ELR (cell line): ENCODE measurements at regions not wholly inside any gene's neighbourhood (a gene's known extent, or its start where the extent isn't known, plus 50 kb on each side); places are given as distances from the start of the nearest gene placed in this dataset.

Experiments used
- DNase-seq: peaks from one replicate; pipeline ENCODE4 v3.0.0-alpha.2; 2015; ENCODE audit warnings: low read depth

DNA sequence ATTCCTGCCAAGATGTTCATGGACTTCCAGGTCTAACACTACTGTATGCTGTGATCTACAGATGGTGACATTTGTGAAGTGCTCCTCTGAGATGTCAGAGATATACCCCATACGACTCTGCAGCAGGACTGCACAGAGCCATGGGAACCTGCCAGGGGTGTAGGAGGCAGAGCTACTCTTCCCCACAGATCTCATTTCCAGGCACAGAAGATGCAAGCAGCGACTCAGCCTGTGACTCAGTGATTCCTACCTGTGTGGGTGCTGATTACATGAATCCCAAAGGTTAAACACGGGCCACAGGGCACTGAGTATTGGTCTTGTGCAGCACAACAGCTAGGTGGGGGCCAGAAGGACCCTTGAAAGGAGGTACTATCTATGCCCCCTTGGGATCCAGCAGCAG is 137.0 kb upstream of the SOX9 start:
- DNase-seq, result no peak

DNA sequence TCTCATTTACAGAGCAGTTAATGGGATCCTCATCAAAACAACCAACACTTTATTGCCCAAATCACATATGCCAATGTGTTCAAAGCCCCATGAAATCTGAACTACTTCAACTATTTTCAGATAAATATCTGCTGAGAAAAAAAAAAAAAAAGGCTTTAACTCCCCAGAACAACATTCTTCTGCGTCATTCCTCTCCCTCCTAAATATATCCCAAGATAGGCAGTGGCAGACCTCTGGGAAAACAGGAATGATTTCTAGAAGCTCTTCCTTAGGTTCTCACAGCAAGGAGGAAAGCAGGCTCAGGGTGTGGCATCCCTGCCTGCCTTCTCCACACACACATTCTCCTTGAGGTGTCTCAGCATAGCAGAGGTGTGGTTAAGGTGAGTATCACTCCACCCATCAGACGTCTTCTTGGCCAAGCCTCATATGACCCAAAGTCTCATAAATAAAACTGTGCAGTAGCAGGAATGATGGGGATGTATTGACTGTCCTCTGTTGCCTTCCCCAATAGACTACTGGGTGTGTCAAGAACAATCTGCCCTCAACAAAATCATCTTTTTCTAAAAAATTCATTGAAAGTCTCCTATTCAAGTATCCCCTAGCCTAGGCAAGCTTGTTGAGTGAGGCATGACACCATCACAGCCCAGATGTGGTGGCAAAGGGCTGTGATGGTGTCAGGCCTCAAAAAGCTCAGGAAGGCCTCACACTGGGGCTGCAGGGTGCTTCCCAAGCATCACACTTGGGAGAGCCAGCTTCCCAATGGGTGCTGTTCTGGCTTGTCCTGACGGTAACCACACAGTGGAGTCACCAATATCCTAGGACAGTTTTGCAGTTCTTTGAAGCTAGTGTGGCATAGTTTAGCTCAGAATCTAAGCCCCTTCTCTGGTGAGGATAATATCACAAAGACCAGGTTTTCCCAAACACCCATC is 135.4 kb upstream of the SOX9 start:
- no peak for DNase-seq

DNA sequence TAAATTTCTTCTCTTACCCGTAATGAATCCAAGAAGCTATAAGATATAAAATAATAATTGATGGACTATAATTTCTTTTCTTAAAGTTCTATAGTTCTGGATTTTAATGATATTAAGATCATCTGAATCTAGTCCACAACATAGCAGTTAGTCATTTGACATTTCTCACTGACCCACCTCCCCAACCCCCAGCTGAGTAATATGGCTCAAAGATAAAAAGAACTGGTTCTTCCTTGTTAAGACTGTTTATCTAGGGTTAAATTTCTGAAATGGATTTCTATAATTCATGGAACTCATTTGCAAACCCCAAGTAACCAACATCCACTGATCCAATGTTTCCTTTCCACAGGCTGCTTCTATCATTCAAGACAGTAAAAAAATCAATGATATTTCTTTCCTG is 133.9 kb upstream of the SOX9 start:
- DNase-seq, result peak; percentile 29

DNA sequence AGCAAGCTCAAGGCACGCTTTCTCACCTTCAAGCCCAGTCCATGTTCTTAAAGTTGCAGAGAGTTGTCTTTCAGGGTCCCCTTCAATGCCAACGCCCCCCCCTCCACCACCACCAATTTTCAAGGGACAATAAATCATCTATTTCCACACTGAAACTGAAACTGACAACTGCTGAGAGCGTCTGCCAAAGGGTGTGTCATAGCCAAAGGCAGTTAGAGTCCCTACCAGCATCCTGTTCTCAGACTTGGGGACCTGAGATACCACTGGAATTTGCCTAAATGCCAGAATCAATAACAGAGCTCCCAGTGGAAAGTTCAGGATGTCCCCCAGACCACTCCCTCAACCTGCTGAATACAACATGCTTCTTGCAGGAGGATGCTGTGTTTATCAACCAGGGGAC is 133.2 kb upstream of the SOX9 start:
- peak; percentile 68 for DNase-seq

DNA sequence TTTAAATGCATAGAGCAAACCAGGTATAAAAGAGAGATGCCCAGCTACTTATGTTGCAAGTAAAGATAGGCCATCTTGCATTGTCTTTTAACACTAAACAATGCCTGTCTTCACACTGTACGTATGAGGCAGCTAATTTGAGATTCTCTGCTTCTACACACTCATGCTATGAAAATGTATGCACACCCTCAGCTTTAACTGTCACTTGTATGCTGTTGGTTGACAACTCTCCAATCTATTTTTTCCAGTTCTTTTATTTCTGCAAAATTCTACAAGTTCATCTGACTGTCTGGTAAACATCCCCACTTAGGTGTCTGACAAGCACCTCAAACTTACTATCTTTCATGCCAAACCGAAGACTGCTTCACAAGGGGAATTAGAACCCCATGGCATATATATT is 131.7 kb upstream of the SOX9 start:
- DNase-seq, result no peak

DNA sequence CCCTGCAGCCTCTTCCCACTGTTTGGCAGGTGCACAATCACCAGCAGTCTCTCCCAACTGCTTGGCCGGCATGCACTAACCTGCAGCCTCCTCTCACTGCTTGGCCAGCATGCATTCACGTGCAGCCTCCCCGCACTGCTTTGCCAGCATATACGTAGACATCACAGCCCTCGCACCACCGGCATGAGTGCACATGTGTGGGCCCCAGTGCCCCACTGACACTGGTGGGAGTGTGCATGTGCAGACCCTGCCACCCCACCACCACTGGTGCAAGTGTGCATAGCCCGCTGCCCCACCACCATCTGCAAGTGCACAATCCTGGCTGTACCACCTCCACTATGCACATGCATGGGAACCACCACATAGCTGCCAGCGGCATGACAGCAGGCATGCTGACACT is 127.5 kb upstream of the SOX9 start:
- no peak for DNase-seq

DNA sequence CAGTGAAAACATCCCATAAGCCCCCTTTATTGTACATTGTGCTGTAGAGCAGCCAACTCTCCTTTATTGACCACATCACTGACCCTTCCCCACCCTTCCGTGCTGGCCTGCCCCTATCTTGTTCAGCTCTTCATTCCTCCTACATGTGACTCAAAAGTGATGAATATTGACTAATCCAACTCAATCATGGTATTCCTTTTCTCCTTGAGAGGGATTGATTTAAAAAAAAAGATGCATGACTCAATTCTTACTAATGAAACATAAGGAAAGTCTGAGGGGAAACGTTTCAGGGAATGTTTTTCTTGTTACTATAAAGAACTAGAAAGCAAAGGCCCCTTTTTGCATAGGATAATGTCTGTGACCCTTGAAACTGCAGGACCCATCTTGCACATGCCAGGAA is 125.2 kb upstream of the SOX9 start:
- peak; percentile 94 for DNase-seq

DNA sequence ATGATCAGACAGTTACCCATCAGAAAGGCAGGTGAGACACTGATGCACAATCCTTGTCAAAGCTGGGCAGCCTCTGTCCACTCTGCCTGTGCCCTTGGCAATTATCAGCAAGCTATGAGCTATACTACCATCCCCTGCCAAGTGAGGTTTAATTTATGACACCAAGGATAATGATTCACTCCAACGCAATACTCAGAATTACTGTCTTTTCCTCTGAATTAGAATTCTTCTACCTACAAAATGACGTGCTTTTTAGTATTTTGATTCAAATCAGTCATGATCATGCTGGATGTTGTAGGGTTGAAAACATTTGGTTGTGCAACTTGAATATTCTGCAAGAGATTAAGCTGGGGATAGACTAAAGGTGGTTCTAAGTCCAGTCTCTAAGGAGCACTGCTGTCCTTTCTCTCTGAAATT is 116.8 kb upstream of the SOX9 start:
- peak; percentile 78 for DNase-seq

DNA sequence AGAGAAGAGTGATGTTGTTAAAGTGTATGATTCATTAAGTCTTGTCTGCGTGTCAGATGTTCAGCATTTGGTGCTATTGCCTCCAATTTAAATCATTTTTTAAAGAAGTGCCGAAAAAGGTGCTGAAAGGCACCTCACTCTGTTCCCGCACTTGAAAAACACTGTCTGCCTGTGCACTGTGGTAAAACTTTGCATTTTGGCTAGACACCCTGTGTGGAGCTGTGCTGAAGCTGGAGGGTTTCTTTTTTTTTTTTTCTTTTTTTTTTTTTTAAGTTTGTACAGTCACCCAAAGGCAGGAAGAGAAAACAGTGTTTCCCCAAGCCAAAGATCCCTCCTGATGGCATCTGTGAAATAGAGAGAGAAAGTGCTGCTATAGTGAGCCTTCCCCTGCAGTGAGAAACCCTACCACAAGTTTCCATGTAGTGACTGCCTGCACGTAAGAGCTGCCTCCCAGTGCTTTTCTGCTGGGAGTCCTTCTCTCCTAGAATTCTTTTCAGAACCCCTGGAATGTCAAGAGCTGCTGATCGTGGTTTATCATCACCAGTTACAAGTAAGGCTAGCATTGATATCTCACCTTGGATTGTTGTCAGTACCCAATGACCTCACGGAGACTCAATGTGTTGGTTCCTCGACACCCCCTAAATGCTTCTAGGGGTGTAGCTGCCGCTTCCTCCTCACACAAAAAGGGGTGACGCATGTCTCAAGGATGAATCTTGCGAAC is 116.0 kb upstream of the SOX9 start:
- peak; percentile 37 for DNase-seq

DNA sequence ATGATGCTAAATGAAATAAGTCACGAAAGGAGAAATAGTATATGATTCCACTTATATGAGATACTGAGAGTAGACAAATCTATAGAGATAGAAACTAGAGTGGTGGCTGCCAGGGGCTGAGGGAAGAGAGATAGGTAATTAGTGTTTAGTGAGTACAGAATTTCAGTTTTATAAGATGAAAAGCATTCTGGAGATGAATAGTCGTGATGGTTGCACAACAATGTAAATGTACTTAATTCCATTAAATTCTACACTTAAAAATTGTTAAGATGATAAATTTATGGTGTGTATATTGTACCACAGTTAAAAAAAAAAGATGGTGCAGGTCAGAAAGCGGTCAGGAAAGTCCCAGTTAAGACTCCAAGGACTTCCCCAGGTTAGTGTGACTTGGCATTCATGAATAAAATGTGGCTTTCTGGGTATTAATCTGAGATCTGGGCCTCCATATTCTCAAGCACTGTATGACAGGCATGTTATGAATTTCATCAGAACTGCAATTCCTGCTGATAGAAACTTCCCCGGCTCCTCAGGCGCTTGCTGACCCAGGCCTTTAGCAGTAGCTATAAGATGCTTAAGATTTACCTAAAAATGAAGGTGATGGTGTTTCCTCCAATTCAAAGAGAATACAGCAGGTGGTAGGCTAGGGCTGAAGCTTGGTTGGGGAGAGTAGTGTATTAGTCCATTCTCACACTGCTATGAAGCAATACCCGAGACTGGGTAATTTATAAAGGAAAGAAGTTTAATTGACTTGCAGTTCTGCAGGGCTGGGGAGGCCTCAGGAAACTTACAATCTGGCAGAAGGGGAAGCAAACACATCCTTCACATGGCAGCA is 115.3 kb upstream of the SOX9 start:
- DNase-seq, result no peak

DNA sequence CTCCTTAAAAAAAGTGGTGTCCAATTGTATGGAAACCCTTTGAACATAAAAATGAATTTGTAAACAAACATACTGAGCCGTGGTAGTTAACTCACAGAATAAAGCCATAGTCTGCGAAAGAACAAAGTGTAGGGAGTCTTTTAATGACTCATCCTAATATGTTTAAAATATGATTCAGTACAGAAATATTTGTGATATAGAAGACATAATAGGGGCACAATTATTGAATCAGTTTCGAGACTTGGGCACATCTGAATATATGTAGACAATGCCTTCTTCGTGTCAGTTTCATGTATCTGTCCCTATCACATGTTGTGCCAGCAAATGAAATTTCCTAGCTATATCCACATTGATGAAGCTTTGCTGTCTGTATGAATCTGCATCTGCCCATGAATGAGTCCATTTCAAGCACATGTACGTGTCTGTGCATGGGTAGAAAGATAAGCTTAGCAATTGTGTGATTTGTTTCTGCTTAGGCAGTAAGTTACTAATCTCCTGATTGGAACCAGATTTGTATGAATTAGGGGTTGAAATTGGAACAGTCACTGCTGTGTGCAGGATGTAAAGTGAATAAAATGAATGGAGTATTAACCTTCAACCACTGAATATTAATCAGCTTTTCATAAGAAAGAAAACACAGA is 112.5 kb upstream of the SOX9 start:
- peak; percentile 86 for DNase-seq

DNA sequence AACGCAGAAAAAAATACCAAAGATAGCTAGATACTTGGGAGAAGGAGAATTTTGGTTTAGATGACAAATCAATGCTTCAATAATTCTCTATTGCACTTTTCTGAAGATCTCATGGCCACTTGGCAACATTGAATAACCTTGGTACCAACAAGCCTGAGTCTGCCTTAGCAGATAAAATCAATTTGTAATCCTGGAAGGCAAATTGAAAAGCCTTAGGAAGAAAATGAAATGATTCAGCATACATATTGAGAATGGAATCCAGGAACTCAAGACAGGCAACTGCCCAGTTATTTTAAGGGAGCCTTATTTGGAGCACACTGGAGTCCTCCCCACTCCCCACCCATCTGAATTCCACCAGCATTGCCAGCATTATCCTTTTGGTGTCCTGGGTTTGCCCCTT is 109.3 kb upstream of the SOX9 start:
- DNase-seq, result no peak

DNA sequence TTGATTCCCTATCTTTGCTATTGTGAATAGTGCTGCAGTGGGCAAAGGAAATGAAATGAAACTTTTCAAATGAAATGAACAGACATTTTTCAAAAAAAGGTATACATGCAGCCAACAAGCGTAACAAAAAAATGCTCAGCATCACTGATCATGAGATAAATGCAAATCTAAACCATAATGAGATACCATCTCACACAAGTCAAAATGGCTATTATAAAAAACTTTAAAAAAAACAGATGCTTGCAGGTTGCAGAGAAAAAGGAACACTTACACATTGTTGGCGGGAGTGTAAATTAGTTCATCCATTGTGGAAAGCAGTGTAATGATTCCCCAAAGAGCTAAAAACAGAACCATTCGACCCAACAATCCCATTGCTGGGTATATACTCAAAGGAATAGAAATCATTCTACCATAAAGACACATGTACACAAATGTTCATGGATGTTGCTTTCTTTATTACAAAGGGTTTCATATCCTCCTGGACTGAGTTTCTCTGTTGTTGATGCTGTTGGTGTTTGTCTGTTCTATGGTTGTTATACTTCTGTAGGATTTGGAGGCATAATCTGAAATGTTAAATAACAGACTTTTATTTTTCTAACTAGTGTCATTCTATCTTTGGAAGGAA is 99.3 kb upstream of the SOX9 start:
- no peak for DNase-seq

DNA sequence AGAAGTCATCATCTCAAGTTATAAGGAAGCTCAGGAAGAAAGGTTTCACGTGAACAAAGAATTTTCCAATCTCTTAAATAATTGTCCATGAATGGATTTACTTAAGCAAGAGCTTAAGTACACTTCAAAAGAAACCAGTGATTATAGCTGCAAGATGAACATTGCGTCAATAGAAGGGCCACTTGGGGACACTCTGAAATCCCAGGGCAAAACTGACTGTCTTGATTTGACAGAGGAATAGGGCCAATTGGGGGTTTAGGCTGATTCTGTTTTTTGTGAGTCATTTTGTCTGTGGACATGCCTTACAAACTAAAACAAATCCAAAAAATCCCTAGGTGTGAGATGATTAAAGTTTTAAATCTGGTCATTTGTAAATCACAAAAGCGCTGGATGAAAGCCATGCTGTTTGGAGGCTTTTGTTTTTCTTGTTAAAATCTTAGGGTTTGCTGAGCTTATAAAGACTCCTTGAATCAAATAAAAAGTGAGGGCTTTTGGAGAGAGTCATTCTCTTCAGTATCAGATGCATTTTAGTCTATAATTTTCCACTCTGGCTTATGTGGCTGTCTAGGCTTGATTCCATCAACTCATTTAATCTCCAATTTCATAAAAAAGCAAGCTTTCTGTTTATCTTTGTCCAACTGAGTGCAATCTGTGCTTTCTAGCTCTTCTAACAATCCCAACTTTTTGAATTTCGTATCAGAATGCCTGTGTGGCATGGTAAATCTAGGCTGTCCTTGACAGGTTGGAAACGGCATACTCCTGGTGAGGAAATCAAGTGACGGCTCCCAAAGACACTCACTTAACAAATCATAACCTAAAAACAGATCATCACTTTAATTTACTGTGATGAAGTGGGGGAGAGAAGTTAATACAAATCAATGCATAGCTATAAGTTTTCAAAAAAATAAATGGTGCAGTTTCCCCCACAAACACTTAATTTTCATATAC is 98.2 kb upstream of the SOX9 start:
- no peak for DNase-seq

DNA sequence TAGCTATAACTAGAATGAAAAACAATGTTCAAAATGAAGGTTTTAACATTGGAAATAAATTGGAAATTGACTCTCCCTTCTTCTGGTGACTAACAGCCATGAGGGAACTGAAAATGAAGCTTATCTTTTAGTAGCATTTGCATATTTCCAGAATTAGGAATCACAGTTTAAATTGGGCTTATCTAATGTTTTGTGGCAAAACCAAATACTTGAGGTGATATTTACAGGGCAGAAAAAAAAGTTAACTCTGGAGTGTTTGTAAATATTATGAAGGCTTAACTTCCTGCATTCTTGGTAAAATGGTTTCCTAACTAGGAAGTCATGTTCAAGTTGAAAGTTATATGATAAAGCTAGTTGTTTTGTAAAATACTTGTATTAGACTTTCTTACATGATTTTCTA is 96.4 kb upstream of the SOX9 start:
- DNase-seq, result no peak

DNA sequence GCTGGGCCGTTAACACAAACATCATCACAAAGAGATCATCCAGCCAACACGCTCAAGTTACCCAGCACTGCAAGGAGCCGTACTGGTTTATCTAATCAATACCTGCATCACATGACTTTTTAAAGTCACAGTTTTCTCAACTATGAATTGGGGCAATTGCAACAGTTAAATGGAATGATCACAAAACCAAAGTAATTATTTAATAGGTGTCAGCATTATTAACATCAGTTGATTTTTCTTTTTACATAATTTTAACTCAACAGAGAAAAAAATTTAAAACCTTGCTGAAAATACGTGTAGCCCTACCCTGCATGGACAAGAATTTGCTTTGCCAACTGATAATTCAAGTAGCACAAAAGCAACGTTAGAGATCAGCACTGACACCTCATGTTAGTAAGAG is 95.7 kb upstream of the SOX9 start:
- no peak for DNase-seq

DNA sequence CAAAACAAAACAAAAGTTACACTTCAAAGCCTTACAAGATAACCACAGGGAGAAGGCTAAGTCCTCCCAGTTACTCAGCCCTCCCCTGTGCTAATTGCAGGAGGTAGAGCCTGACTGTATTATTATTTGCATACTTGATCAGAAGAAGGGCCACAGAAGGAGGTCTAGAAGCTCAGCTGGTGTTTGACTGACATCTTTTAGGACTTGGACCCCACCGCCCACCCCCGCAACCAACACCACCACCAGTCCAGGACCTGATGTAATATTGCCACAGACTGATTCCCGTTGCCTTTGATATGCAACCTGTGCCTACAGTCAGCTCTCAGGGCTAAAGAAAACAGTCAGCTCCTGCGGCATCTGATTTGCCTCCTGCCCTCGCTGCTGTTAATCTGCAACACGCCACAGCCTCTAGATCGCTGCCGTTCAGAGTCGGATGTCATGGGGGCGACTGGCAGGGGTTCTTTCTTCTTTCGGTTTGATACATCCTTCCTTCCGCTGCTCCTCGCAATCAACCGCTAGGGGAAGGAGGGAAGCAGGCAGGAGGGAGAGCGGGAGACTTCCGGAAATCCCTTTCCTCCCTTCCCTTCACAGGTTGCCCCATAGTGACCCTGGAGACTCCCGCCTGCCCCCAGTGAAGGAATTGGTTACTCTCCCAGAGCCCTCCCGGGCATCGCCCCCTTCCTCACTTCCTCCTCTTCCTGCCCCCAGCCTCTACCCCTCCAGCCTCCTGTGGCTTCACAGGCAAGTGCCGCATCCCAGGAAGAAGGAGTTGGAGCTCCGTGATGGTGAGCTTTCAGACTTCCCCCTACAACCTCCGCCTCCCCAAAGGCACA is 90.5 kb upstream of the SOX9 start:
- peak; percentile 87 for DNase-seq

DNA sequence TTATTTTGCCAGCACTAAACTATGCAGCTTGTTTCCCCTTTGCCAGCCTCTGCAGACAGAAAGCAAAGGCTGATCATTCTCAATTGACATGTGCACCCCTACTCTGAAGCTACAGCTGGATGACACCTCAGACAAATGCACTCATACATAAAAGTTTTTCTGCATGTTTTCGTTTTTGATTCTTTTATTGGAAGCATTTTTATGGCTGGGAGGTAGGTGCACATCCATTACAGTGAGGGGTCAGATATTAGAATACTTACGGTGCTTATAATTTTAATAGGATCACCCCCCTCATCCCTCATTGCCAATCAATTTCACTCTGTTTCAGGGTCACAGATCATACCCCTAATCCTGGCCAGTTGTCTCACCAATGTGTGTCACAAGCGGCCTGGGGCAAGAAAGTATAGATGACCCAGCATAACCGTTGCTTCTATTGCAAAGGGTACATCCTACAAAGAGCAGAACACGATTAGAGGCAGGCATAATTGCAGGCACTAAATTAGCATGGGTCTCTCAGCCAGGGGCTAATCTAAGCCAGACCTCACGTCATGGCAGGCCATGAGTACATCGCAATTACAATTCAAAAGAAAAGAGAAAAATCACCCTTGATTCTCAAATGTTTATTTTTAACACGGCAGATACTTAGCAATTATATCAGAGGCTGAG is 89.5 kb upstream of the SOX9 start:
- DNase-seq, result no peak

DNA sequence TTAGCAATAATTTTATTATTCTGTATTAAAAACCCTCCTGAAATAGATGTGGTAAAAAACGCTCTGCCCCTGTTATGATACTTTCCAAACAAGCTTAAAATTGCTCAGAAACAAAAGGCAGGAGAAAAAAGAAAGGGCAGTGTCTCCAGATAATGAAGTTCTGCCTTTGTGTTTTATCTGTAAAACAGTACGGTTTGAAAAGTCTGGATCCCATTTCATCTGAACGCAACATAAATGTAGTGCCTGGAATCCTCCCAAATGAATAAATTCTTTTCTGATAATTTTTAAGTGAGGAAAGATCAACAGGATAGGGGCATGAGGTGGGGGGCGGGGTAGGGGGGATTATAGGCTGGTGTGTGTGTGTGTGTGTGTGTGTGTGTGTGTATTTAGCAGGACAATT is 87.5 kb upstream of the SOX9 start:
- DNase-seq, result no peak
